Natural killer cell (primary cell): ENCODE measurements at regions not wholly inside any gene's neighbourhood (a gene's known extent, or its start where the extent isn't known, plus 50 kb on each side); places are given as distances from the start of the nearest gene placed in this dataset.

Source experiments
- ATAC-seq, 3 donors: fragments of 150-1000 bp in 2 of 3; fragments of 200-7000 bp in 1 of 3; cut with Tn5 transposase; 1 replicate in 1 of 3; 2 replicates in 2 of 3; pipeline ENCODE4 v1.10.0; 2021; ENCODE audit warnings: mild to moderate bottlenecking in 2 of 3, moderate library complexity in 2 of 3
- DNase-seq, 2 donors: peaks; one replicate each; pipeline versions ENCODE4 v3.0.0 to v3.0.0-alpha.2; 2013 to 2021; ENCODE audit warnings: mixed read lengths in 1 of 2
- H3K27ac ChIP-seq: one replicate; pipeline ENCODE4 v1.5.1; 2013; ENCODE audit warnings: mild to moderate bottlenecking, low read length
- H3K27me3 ChIP-seq: one replicate; pipeline ENCODE4 v1.6.1; 2013; ENCODE audit warnings: low read length; ENCODE audit not compliant: control insufficient read depth, insufficient read depth
- H3K36me3 ChIP-seq: one replicate; pipeline ENCODE4 v1.6.1; 2013; ENCODE audit warnings: low read length; ENCODE audit not compliant: control insufficient read depth, insufficient read depth
- H3K4me1 ChIP-seq: one replicate; pipeline ENCODE4 v1.6.1; 2013; ENCODE audit warnings: low read length; ENCODE audit not compliant: control insufficient read depth, insufficient read depth
- H3K4me3 ChIP-seq: one replicate; pipeline ENCODE4 v1.5.1; 2013; ENCODE audit warnings: low read length
- H3K9me3 ChIP-seq: one replicate; pipeline ENCODE4 v1.6.1; 2013; ENCODE audit warnings: low read length; ENCODE audit not compliant: control insufficient read depth, insufficient read depth
- H3K27ac Mint-ChIP-seq, 2 donors: one replicate each; pipeline ENCODE4 v1.8.0; 2022; ENCODE audit warnings: mild to moderate bottlenecking in 2 of 2, mixed read lengths in 2 of 2, moderate library complexity in 1 of 2
- H3K27me3 Mint-ChIP-seq, 2 donors: one replicate each; pipeline ENCODE4 v1.8.0; 2022; ENCODE audit warnings: low read depth in 2 of 2, mixed read lengths in 2 of 2
- H3K36me3 Mint-ChIP-seq: one replicate; pipeline ENCODE4 v1.8.0; 2022; ENCODE audit warnings: mixed read lengths
- H3K4me1 Mint-ChIP-seq, 2 donors: one replicate each; pipeline ENCODE4 v1.8.0; 2022; ENCODE audit warnings: mixed read lengths in 2 of 2
- H3K4me3 Mint-ChIP-seq: one replicate; pipeline ENCODE4 v1.8.0; 2022; ENCODE audit warnings: mild to moderate bottlenecking, moderate library complexity, mixed read lengths
- H3K9me3 Mint-ChIP-seq, 2 donors: one replicate each; pipeline ENCODE4 v1.8.0; 2022; ENCODE audit warnings: mixed read lengths in 2 of 2
- WGBS: methylation state at CpG from one replicate; pipeline ENCODE4 v1.1.7; 2013; ENCODE audit warnings: missing lambda C conversion rate; ENCODE audit not compliant: insufficient coverage; 5-methylcytosine and 5-hydroxymethylcytosine counted together
- intact Hi-C: fragments of 100-400 bp; cut with micrococcal nuclease; formaldehyde crosslinking; loops from one replicate; pipeline ENCODE4 v1.14.2; 2022
- TF ChIP-seq, protein P1 (sequence below): fragments of 200-600 bp; IDR thresholded peaks from one replicate; pipeline ENCODE4 v1.8.0; 2022; ENCODE audit warnings: antibody characterized with exemption

DNA sequence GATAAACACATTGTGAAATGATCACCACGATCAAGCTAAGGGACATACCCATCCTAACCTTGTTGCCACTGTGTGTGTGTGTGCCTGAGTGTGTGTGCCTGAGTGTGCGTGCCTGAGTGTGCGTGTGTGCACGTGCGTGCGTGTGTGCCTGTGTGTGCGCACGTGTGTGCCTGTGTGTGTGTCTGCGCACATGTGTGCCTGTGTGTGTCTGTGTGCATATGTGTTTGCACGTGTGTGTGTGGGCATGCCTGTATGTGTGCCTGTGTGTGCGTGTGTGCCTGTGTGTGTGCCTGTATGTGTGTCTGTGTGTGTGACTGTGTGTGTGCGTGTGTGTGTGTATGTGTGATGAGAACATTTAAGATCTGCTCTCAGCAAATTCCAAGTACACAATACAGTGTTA lies 244.1 kb upstream of the DPP6 start:
- H3K27me3 Mint-ChIP-seq = no peaks in the 10 kb centered on the region
- H3K27ac Mint-ChIP-seq = no peak overlapping the region
- Histone ChIP-seq H3K27ac (no peak overlapping the region), H3K4me1 (no peaks in the 10 kb centered on the region), H3K4me3 (no peak overlapping the region), H3K36me3 (no peaks in the 10 kb centered on the region), H3K27me3 (no peaks in the 10 kb centered on the region), H3K9me3 (no peaks in the 10 kb centered on the region)
- TF ChIP-seq, protein P1, sequence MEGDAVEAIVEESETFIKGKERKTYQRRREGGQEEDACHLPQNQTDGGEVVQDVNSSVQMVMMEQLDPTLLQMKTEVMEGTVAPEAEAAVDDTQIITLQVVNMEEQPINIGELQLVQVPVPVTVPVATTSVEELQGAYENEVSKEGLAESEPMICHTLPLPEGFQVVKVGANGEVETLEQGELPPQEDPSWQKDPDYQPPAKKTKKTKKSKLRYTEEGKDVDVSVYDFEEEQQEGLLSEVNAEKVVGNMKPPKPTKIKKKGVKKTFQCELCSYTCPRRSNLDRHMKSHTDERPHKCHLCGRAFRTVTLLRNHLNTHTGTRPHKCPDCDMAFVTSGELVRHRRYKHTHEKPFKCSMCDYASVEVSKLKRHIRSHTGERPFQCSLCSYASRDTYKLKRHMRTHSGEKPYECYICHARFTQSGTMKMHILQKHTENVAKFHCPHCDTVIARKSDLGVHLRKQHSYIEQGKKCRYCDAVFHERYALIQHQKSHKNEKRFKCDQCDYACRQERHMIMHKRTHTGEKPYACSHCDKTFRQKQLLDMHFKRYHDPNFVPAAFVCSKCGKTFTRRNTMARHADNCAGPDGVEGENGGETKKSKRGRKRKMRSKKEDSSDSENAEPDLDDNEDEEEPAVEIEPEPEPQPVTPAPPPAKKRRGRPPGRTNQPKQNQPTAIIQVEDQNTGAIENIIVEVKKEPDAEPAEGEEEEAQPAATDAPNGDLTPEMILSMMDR = no peak
- H3K36me3 Mint-ChIP-seq = peaks cover 7% of the 10 kb centered on the region
- no peak overlapping the region for H3K4me3 Mint-ChIP-seq
- ATAC-seq = peak in 1 of 3 donors; percentile 49
- WGBS = 95% methylated on average over 11 of the region's 12 CpGs
- H3K9me3 Mint-ChIP-seq = peaks cover 3 to 8% of the 10 kb centered on the region in 2 donors
- H3K4me1 Mint-ChIP-seq = no peaks in the 10 kb centered on the region
- intact Hi-C loops = no loop called here
- no peak for DNase-seq

DNA sequence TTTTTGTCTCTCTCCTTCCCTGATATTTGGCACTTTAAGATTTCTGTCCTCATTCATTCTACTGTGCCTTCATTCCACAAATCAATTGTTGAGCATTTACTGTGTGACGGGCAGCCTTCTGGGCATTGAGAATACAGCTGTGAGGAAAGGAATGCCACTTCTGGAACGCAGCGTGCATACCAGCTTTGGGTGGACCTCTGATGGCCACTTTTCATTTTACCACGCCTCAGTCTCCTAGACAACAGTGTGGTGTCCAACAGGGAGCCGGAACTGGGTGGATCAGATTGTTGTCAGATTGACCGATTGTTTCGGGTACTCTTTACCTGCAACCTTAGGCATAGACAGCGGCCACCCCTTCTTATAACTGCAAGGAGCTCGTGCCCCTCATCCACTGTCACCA lies 222.7 kb upstream of the DPP6 start:
- Histone ChIP-seq H3K36me3 (no peaks in the 10 kb centered on the region), H3K27me3 (no peaks in the 10 kb centered on the region), H3K4me1 (no peaks in the 10 kb centered on the region), H3K9me3 (no peaks in the 10 kb centered on the region), H3K4me3 (no peak overlapping the region), H3K27ac (no peak overlapping the region)
- no peak for DNase-seq
- WGBS = 79% methylated on average over 9 of the region's 9 CpGs
- Mint-ChIP-seq H3K9me3 (peaks cover 12% of the 10 kb centered on the region in 2 donors), H3K27me3 (no peaks in the 10 kb centered on the region), H3K4me3 (no peak overlapping the region), H3K36me3 (no peaks in the 10 kb centered on the region), H3K4me1 (no peaks in the 10 kb centered on the region), H3K27ac (no peak overlapping the region)
- TF ChIP-seq, protein P1 = no peak
- intact Hi-C loops = no loop called here
- ATAC-seq = no peak

DNA sequence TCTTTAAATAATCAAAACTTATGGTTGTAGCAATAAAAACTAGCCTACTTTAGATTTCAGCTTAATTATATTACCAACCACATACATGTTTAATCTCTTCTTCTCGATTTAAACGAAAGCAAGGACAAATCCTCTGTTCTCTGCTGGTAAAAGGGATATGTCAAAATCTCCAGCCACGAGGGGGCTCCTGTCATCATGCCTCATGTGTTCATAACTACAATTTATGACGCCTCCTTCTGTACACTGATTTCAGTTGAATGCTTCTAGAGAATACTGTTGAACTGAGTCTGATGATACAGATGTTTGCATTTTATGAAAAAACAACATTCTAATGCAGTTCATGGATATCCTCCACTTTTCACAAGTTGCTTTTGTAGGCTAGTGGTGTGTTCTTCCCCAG lies 220.0 kb upstream of the DPP6 start:
- DNase-seq (no peak), ATAC-seq (no peak)
- no peak overlapping the region for H3K27ac ChIP-seq
- H3K4me3 ChIP-seq = no peak overlapping the region
- H3K4me1 ChIP-seq = no peaks in the 10 kb centered on the region
- Mint-ChIP-seq H3K27me3 (no peaks in the 10 kb centered on the region), H3K4me1 (no peaks in the 10 kb centered on the region), H3K4me3 (no peak overlapping the region), H3K27ac (no peak overlapping the region), H3K36me3 (no peaks in the 10 kb centered on the region), H3K9me3 (peaks cover 7 to 14% of the 10 kb centered on the region in 2 donors)
- TF ChIP-seq, protein P1 = no peak
- WGBS = 60% methylated on average over 3 of the region's 4 CpGs
- no peaks in the 10 kb centered on the region for H3K36me3 ChIP-seq
- no peaks in the 10 kb centered on the region for H3K9me3 ChIP-seq
- no peaks in the 10 kb centered on the region for H3K27me3 ChIP-seq
- intact Hi-C loops = no loop called here

DNA sequence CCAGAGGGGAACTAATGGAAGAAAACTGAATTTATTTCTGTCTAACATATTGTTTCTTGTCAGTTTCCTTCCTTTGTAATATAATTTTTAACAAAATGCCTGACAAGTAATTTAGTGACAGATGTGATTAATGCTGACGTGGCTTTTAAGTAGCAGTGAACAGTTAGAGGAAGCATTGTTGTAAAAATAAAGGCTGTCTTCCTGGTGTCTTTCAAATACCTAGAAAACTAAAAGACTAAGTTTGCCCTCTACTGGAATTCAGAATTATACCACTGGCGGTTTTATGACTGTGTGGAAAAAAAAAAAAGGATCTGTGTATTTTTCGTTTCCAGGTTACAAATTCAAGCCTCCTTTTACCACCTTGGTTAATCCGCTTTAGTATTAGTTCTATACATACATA lies 217.1 kb upstream of the DPP6 start:
- no peaks in the 10 kb centered on the region for H3K36me3 Mint-ChIP-seq
- H3K9me3 Mint-ChIP-seq = peaks cover 3 to 8% of the 10 kb centered on the region in 2 donors
- no peaks in the 10 kb centered on the region for H3K9me3 ChIP-seq
- intact Hi-C loops = no loop called here
- no peak overlapping the region for H3K4me3 ChIP-seq
- ATAC-seq (no peak), DNase-seq (no peak)
- TF ChIP-seq, protein P1 = no peak
- H3K27me3 ChIP-seq = no peaks in the 10 kb centered on the region
- H3K4me1 ChIP-seq = no peaks in the 10 kb centered on the region
- H3K27ac ChIP-seq = no peak overlapping the region
- no peak overlapping the region for H3K4me3 Mint-ChIP-seq
- H3K36me3 ChIP-seq = no peaks in the 10 kb centered on the region
- no peak overlapping the region for H3K27ac Mint-ChIP-seq
- H3K27me3 Mint-ChIP-seq = no peaks in the 10 kb centered on the region
- 33% methylated on average over 2 of the region's 4 CpGs for WGBS
- no peaks in the 10 kb centered on the region for H3K4me1 Mint-ChIP-seq
